T-helper 1 cell treated with Interleukin-12 subunit alpha and Interleukin-12 subunit beta and Interleukin-4 antibody, amounts not matched to agents 30 μg/mL and 1 μg/mL, for 36 hours (primary cell): ENCODE measurements at regions not wholly inside any gene's neighbourhood (a gene's known extent, or its start where the extent isn't known, plus 50 kb on each side); places are given as distances from the start of the nearest gene placed in this dataset.
"Not testable (repeated sequence)": the region's sequence is repeated elsewhere in the genome, so short reads cannot be mapped to it uniquely, and the experiment has no call there.

Source experiments
- H3K27ac Mint-ChIP-seq: one replicate; pipeline ENCODE4 v1.8.0; 2021; ENCODE audit warnings: mild to moderate bottlenecking, mixed read lengths
- H3K27me3 Mint-ChIP-seq: one replicate; pipeline ENCODE4 v1.8.0; 2021; ENCODE audit warnings: low read depth, mixed read lengths
- H3K36me3 Mint-ChIP-seq: one replicate; pipeline ENCODE4 v1.8.0; 2021; ENCODE audit warnings: low read depth, mixed read lengths
- H3K4me1 Mint-ChIP-seq: one replicate; pipeline ENCODE4 v1.8.0; 2021; ENCODE audit warnings: low read depth, mixed read lengths
- H3K4me3 Mint-ChIP-seq: one replicate; pipeline ENCODE4 v1.8.0; 2021; ENCODE audit warnings: mild to moderate bottlenecking, moderate library complexity, mixed read lengths
- H3K9me3 Mint-ChIP-seq: one replicate; pipeline ENCODE4 v1.8.0; 2021; ENCODE audit warnings: mixed read lengths

- not testable (repeated sequence) for H3K9me3 Mint-ChIP-seq, H3K36me3 Mint-ChIP-seq, H3K4me1 Mint-ChIP-seq, H3K27me3 Mint-ChIP-seq, H3K27ac Mint-ChIP-seq, H3K4me3 Mint-ChIP-seq
Measured at GRCh38 chr16:29258946-29259634, 147.4 kb downstream of the NPIPB11 start.

GRCh38 chr16:29257419-29258336 lies 148.8 kb downstream of the NPIPB11 start:
- not testable (repeated sequence) for H3K27me3 Mint-ChIP-seq, H3K4me3 Mint-ChIP-seq, H3K9me3 Mint-ChIP-seq, H3K4me1 Mint-ChIP-seq, H3K36me3 Mint-ChIP-seq, H3K27ac Mint-ChIP-seq

- H3K27me3 Mint-ChIP-seq = no peaks in the 10 kb centered on the region
- no peaks in the 10 kb centered on the region for H3K4me1 Mint-ChIP-seq
- no peaks in the 10 kb centered on the region for H3K9me3 Mint-ChIP-seq
- H3K27ac Mint-ChIP-seq = no peak overlapping the region
- no peaks in the 10 kb centered on the region for H3K36me3 Mint-ChIP-seq
- no peak overlapping the region for H3K4me3 Mint-ChIP-seq
Measured at GRCh38 chr16:29256501-29256981, 150.0 kb downstream of the NPIPB11 start.

- not testable (repeated sequence) for H3K4me1 Mint-ChIP-seq, H3K9me3 Mint-ChIP-seq, H3K4me3 Mint-ChIP-seq, H3K27ac Mint-ChIP-seq, H3K36me3 Mint-ChIP-seq, H3K27me3 Mint-ChIP-seq
Measured at GRCh38 chr16:29255957-29256356, 150.6 kb downstream of the NPIPB11 start.

GRCh38 chr16:29255496-29255796 lies 151.1 kb downstream of the NPIPB11 start:
- H3K27me3 Mint-ChIP-seq, H3K9me3 Mint-ChIP-seq, H3K4me3 Mint-ChIP-seq, H3K4me1 Mint-ChIP-seq, H3K27ac Mint-ChIP-seq, H3K36me3 Mint-ChIP-seq: not testable (repeated sequence)

- no peaks in the 10 kb centered on the region for H3K27me3 Mint-ChIP-seq
- H3K27ac Mint-ChIP-seq = no peak overlapping the region
- no peaks in the 10 kb centered on the region for H3K36me3 Mint-ChIP-seq
- no peaks in the 10 kb centered on the region for H3K9me3 Mint-ChIP-seq
- H3K4me3 Mint-ChIP-seq = no peak overlapping the region
- H3K4me1 Mint-ChIP-seq = no peaks in the 10 kb centered on the region
Measured at GRCh38 chr16:29254676-29255495, 151.6 kb downstream of the NPIPB11 start.

GRCh38 chr16:29253716-29254590 lies 152.6 kb downstream of the NPIPB11 start:
- H3K4me1 Mint-ChIP-seq, H3K27ac Mint-ChIP-seq, H3K36me3 Mint-ChIP-seq, H3K27me3 Mint-ChIP-seq, H3K9me3 Mint-ChIP-seq, H3K4me3 Mint-ChIP-seq: not testable (repeated sequence)

GRCh38 chr16:29253066-29253590 lies 153.4 kb downstream of the NPIPB11 start:
- H3K4me1 Mint-ChIP-seq, H3K27me3 Mint-ChIP-seq, H3K36me3 Mint-ChIP-seq, H3K9me3 Mint-ChIP-seq, H3K4me3 Mint-ChIP-seq, H3K27ac Mint-ChIP-seq: not testable (repeated sequence)

- H3K4me3 Mint-ChIP-seq, H3K9me3 Mint-ChIP-seq, H3K27ac Mint-ChIP-seq, H3K27me3 Mint-ChIP-seq, H3K36me3 Mint-ChIP-seq, H3K4me1 Mint-ChIP-seq: not testable (repeated sequence)
Measured at GRCh38 chr16:29252311-29252710, 154.2 kb downstream of the NPIPB11 start.

- not testable (repeated sequence) for H3K27me3 Mint-ChIP-seq, H3K36me3 Mint-ChIP-seq, H3K4me1 Mint-ChIP-seq, H3K27ac Mint-ChIP-seq, H3K4me3 Mint-ChIP-seq, H3K9me3 Mint-ChIP-seq
Measured at GRCh38 chr16:29251571-29252011, 154.9 kb downstream of the NPIPB11 start.

GRCh38 chr16:29250923-29251434 lies 155.5 kb downstream of the NPIPB11 start:
- not testable (repeated sequence) for H3K36me3 Mint-ChIP-seq, H3K27ac Mint-ChIP-seq
- peaks cover 11% of the 10 kb centered on the region for H3K9me3 Mint-ChIP-seq

GRCh38 chr16:29250469-29250868 lies 156.0 kb downstream of the NPIPB11 start:
- not testable (repeated sequence) for H3K27me3 Mint-ChIP-seq, H3K36me3 Mint-ChIP-seq, H3K27ac Mint-ChIP-seq, H3K4me1 Mint-ChIP-seq, H3K4me3 Mint-ChIP-seq
- peaks cover 11% of the 10 kb centered on the region for H3K9me3 Mint-ChIP-seq

More at GRCh38 chr16:29250923-29251434, 155.5 kb downstream of the NPIPB11 start:
- not testable (repeated sequence) for H3K27me3 Mint-ChIP-seq, H3K4me1 Mint-ChIP-seq, H3K4me3 Mint-ChIP-seq

- peaks cover 11% of the 10 kb centered on the region for H3K9me3 Mint-ChIP-seq
- H3K4me3 Mint-ChIP-seq, H3K27ac Mint-ChIP-seq, H3K27me3 Mint-ChIP-seq, H3K36me3 Mint-ChIP-seq, H3K4me1 Mint-ChIP-seq: not testable (repeated sequence)
Measured at GRCh38 chr16:29248940-29249318, 157.6 kb downstream of the NPIPB11 start.
